RWPE2 (cell line): ENCODE measurements at regions not wholly inside any gene's neighbourhood (a gene's known extent, or its start where the extent isn't known, plus 50 kb on each side); places are given as distances from the start of the nearest gene placed in this dataset.
"Not testable (repeated sequence)": the region's sequence is repeated elsewhere in the genome, so short reads cannot be mapped to it uniquely, and the experiment has no call there.

Experiments used
- ATAC-seq: fragments of 200-7000 bp; cut with Tn5 transposase; 3 replicates; pipeline ENCODE4 v1.9.1; 2021; ENCODE audit warnings: low read depth
- DNase-seq: peaks from one replicate; pipeline ENCODE4 v3.0.0-alpha.2; 2020; ENCODE audit warnings: low spot score
- H3K27ac ChIP-seq: fragments of 450-650 bp; 2 replicates; pipeline ENCODE4 v1.5.1; 2017; ENCODE audit warnings: mild to moderate bottlenecking; ENCODE audit not compliant: poor library complexity, severe bottlenecking
- H3K27me3 ChIP-seq: fragments of 250-450 bp; sonication (Bioruptor Pico); 2 replicates; pipeline ENCODE4 v1.5.1; 2021; ENCODE audit warnings: mild to moderate bottlenecking, moderate library complexity; ENCODE audit not compliant: insufficient read depth, poor library complexity, severe bottlenecking
- H3K36me3 ChIP-seq: fragments of 250-450 bp; sonication (Bioruptor Pico); 2 replicates; pipeline ENCODE4 v1.5.1; 2020; ENCODE audit warnings: low read depth, mild to moderate bottlenecking, moderate library complexity
- H3K4me1 ChIP-seq: fragments of 250-450 bp; sonication (Bioruptor Pico); 2 replicates; pipeline ENCODE4 v1.5.1; 2021; ENCODE audit warnings: mild to moderate bottlenecking, moderate library complexity; ENCODE audit not compliant: insufficient read depth, poor library complexity, severe bottlenecking
- H3K4me3 ChIP-seq: fragments of 250-450 bp; sonication (Bioruptor Pico); 2 replicates; pipeline ENCODE4 v1.5.1; 2021; ENCODE audit warnings: mild to moderate bottlenecking, moderate library complexity; ENCODE audit not compliant: severe bottlenecking
- H3K9me3 ChIP-seq: fragments of 250-450 bp; sonication (Bioruptor Pico); 2 replicates; pipeline ENCODE4 v1.5.1; 2021; ENCODE audit warnings: mild to moderate bottlenecking, moderate library complexity; ENCODE audit not compliant: severe bottlenecking
- CTCF ChIP-seq: fragments of 450-650 bp; IDR thresholded peaks from one replicate; pipeline ENCODE4 v1.5.1; 2017; ENCODE audit warnings: mild to moderate bottlenecking, moderate library complexity; ENCODE audit not compliant: poor library complexity, severe bottlenecking

DNA sequence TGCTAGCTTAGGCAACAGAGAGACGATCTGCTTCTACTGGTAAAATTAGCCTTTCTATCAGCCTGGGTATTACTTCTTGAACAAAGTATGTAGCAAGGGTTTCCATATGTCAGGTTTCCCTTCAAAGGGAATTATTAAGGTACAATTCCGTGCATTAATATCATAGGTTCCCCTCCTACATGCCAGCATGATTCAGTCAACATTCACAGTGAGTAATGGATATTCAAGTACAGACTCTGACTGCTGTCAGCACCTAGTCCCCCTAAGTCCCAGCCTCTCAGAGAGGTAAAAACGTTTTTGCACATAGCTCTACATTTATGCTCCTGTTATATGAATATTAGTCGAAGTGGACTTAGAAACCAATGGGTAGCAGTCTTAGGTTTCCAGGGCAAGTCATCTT, 322.4 kb upstream of the CCNG1 start:
- Histone ChIP-seq H3K27me3 (no peaks in the 10 kb centered on the region), H3K4me3 (no peak overlapping the region), H3K36me3 (no peaks in the 10 kb centered on the region), H3K9me3 (no peaks in the 10 kb centered on the region), H3K4me1 (no peaks in the 10 kb centered on the region), H3K27ac (no peak overlapping the region)
- no peak for TF ChIP-seq CTCF
- peak; percentile 63; the same call in 2 of the 3 replicates for ATAC-seq
- no peak for DNase-seq

- ATAC-seq, H3K27me3 ChIP-seq, H3K4me3 ChIP-seq, H3K4me1 ChIP-seq, DNase-seq, H3K27ac ChIP-seq, H3K9me3 ChIP-seq, H3K36me3 ChIP-seq: not testable (repeated sequence)
Measured at GRCh38 chr5:163116618-163117017, 320.8 kb upstream of the CCNG1 start.

GRCh38 chr5:163134061-163134460, 303.3 kb upstream of the CCNG1 start:
- no peak for TF ChIP-seq CTCF
- DNase-seq (no peak), ATAC-seq (no peak)
- Histone ChIP-seq H3K27me3 (no peaks in the 10 kb centered on the region), H3K4me1 (peaks cover 3% of the 10 kb centered on the region), H3K36me3 (no peaks in the 10 kb centered on the region), H3K9me3 (no peaks in the 10 kb centered on the region), H3K4me3 (no peak overlapping the region), H3K27ac (no peak overlapping the region)

GRCh38 chr5:163135849-163136248, 301.5 kb upstream of the CCNG1 start:
- no peaks in the 10 kb centered on the region for H3K9me3 ChIP-seq
- DNase-seq (no peak), ATAC-seq (no peak)
- no peak for TF ChIP-seq CTCF
- no peak overlapping the region for H3K4me3 ChIP-seq
- H3K27me3 ChIP-seq = no peaks in the 10 kb centered on the region
- H3K36me3 ChIP-seq = no peaks in the 10 kb centered on the region
- no peak overlapping the region for H3K27ac ChIP-seq
- peaks cover 3% of the 10 kb centered on the region for H3K4me1 ChIP-seq

DNA sequence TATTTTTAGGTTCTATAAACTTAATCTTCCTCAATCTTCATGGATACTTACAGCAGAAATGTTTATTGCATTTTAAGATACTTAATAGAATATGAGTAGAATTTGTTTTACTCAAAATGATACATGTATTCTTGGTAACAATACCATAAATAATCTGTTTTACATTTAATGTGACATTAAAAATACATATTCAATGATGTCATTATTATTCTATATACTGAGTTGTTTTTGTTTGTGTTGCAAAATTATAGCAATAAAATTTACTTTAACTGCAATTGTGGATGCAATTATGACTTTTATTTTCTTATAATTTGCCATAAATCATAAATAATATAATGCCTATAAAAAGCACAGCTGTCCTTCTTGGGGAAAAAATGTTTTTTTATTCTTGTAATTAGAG, 275.9 kb upstream of the CCNG1 start:
- no peak for DNase-seq
- TF ChIP-seq CTCF = no peak
- Histone ChIP-seq H3K27me3 (no peaks in the 10 kb centered on the region), H3K4me3 (no peak overlapping the region), H3K4me1 (no peaks in the 10 kb centered on the region), H3K9me3 (no peaks in the 10 kb centered on the region), H3K27ac (no peak overlapping the region), H3K36me3 (no peaks in the 10 kb centered on the region)
- ATAC-seq = no peak

- DNase-seq (no peak), ATAC-seq (no peak)
- Histone ChIP-seq H3K4me3 (no peak overlapping the region), H3K27ac (no peak overlapping the region), H3K9me3 (no peaks in the 10 kb centered on the region), H3K27me3 (no peaks in the 10 kb centered on the region), H3K4me1 (no peaks in the 10 kb centered on the region), H3K36me3 (no peaks in the 10 kb centered on the region)
- TF ChIP-seq CTCF = no peak
Measured at GRCh38 chr5:163162645-163163044, 274.8 kb upstream of the CCNG1 start.
